ENCODE measurements at regions not wholly inside any gene's neighbourhood (a gene's known extent, or its start where the extent isn't known, plus 50 kb on each side); places are given as distances from the start of the nearest gene placed in this dataset.
A peak's percentile ranks its signal among the peaks of the same experiment; 100 is the strongest.
"Not testable (repeated sequence)": the region's sequence is repeated elsewhere in the genome, so short reads cannot be mapped to it uniquely, and the experiment has no call there.

DNA sequence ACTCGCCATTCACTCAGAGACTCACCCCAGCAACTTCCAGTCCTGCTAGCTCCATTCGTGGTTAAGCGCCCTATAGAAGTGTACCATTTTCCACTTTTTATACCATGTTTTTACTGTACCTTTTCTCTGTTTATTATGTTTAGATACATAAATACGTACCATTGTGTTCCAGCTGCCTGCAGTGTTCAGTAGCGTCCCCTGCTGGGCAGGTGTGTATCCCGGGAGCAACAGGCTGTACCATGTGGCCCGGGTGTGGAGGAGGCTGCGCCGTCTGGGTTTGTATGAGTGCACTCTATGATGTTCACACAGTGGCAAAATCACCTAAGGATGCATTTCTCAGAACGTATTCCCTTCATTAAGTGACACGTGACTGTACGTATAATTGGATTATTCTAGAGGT is 351.5 kb upstream of the FRG1 start:
- H3K36me3 Mint-ChIP-seq; H3K4me3 Mint-ChIP-seq; H3K27me3 ChIP-seq (ENCODE audit: control insufficient read depth in 2 of 2, insufficient read depth in 2 of 2, low read length in 2 of 2); H3K4me1 Mint-ChIP-seq; intact Hi-C loops (cut with micrococcal nuclease); ATAC-seq; H3K4me3 ChIP-seq (ENCODE audit: low read length); H3K27ac Mint-ChIP-seq; H3K27ac ChIP-seq (ENCODE audit: low read depth, low read length); H3K27me3 Mint-ChIP-seq; POLR2A ChIA-PET; H3K36me3 ChIP-seq (ENCODE audit: control insufficient read depth in 2 of 3, insufficient read depth in 3 of 3, low read length in 3 of 3); H3K9me3 ChIP-seq (ENCODE audit: control insufficient read depth in 2 of 3, low read length in 3 of 3); H3K4me1 ChIP-seq (ENCODE audit: control insufficient read depth in 2 of 2, insufficient read depth in 2 of 2, low read length in 2 of 2); DNase-seq; CTCF ChIA-PET: not testable (repeated sequence)
- H3K9me3 Mint-ChIP-seq, result peaks cover 0 to 17% (median 3%) of the 10 kb centered on the region in 11 donors

DNA sequence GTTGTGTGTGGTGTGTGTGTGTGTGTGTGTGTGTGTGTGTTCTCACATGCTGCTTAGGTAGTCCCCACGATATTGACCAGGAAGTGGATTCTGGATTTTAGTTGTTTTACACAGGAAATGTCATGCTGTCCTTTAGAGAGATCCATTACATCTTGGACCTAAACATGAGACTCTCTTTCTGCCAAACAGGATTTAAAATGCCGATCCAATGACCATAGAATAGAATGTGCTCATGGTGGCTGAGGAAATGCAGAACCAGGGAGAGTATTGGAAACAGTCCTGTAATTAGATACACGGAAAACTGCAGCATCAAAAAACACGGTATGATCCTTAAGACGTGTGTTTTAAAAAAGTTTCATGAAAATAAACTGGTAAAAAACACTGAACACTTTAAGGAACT is 347.8 kb upstream of the FRG1 start:
- Histone ChIP-seq H3K36me3 (ENCODE audit: control insufficient read depth in 2 of 3, insufficient read depth in 3 of 3, low read length in 3 of 3) (no peaks in the 10 kb centered on the region), H3K4me3 (ENCODE audit: low read length) (no peak overlapping the region), H3K27ac (ENCODE audit: low read depth, low read length) (no peak overlapping the region), H3K27me3 (ENCODE audit: control insufficient read depth in 2 of 2, insufficient read depth in 2 of 2, low read length in 2 of 2) (no peaks in the 10 kb centered on the region), H3K9me3 (ENCODE audit: control insufficient read depth in 2 of 3, low read length in 3 of 3) (no peaks in the 10 kb centered on the region), H3K4me1 (ENCODE audit: control insufficient read depth in 2 of 2, insufficient read depth in 2 of 2, low read length in 2 of 2) (no peaks in the 10 kb centered on the region)
- ATAC-seq (no peak), DNase-seq (no peak)
- intact Hi-C loops (cut with micrococcal nuclease), result no loop called here
- POLR2A ChIA-PET, result no interaction called here
- CTCF ChIA-PET, result no interaction called here
- H3K36me3 Mint-ChIP-seq, result no peaks in the 10 kb centered on the region
- peaks cover 0 to 10% (median 3%) of the 10 kb centered on the region in 11 donors for H3K9me3 Mint-ChIP-seq
- peaks cover 0 to 4% (median 0%) of the 10 kb centered on the region in 5 donors for H3K27me3 Mint-ChIP-seq
- no peak overlapping the region for H3K4me3 Mint-ChIP-seq
- no peak overlapping the region for H3K27ac Mint-ChIP-seq
- H3K4me1 Mint-ChIP-seq, result peaks cover 0 to 1% (median 0%) of the 10 kb centered on the region in 7 donors

DNA sequence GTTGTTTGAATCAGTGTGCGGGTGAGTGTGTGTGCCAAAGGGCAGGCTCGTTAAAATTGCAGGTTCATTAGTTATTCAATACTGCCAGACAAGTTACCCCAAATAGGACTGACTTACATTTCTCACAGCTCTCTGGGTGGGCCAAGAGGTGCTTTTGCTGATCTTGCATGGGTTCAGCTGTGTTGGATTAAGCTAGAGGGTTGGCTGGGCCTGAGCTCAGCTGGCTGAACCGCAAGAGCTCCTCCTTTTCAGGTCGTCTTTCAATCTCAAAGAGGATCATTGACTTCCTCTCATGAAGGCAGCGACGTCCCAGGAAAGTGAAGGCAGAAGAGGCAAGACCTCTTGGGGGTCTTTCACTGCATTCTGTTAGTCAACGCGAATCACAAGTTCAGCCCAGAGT is 343.3 kb upstream of the FRG1 start:
- H3K36me3 ChIP-seq (ENCODE audit: control insufficient read depth in 2 of 3, insufficient read depth in 3 of 3, low read length in 3 of 3), result no peaks in the 10 kb centered on the region
- no peak for ATAC-seq
- Mint-ChIP-seq H3K27me3 (peaks cover 0 to 5% (median 0%) of the 10 kb centered on the region in 5 donors), H3K9me3 (peaks cover 0 to 13% (median 4%) of the 10 kb centered on the region in 11 donors), H3K27ac (no peak overlapping the region), H3K4me3 (no peak overlapping the region), H3K4me1 (no peaks in the 10 kb centered on the region), H3K36me3 (no peaks in the 10 kb centered on the region)
- ChIA-PET CTCF (no interaction called here), POLR2A (no interaction called here)
- DNase-seq, result no peak
- H3K4me1 ChIP-seq (ENCODE audit: control insufficient read depth in 2 of 2, insufficient read depth in 2 of 2, low read length in 2 of 2), result no peaks in the 10 kb centered on the region
- intact Hi-C loops (cut with micrococcal nuclease), result no loop called here
- H3K9me3 ChIP-seq (ENCODE audit: control insufficient read depth in 2 of 3, low read length in 3 of 3), result no peaks in the 10 kb centered on the region
- no peak overlapping the region for H3K27ac ChIP-seq (ENCODE audit: low read depth, low read length)
- no peak overlapping the region for H3K4me3 ChIP-seq (ENCODE audit: low read length)
- H3K27me3 ChIP-seq (ENCODE audit: control insufficient read depth in 2 of 2, insufficient read depth in 2 of 2, low read length in 2 of 2), result no peaks in the 10 kb centered on the region

DNA sequence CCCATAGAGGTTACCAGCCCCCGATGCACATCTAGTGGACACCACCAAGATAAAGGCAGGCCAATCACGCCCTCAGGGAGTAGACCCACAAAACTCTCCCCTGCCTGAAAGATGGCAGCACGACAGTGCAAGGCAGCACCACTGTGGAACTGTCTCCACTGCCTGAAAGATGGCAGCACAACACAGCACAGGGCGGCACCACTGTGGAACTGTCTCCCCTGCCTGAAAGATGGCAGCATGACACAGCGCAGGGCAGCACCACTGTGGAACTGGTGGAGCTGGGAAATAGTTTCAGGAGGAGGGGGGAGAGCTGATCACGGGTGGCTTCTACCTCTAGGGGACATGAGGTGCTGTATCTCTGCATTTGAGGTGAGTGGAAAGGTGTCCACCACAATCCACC is 340.4 kb upstream of the FRG1 start:
- Mint-ChIP-seq H3K9me3 (peaks cover 0 to 10% (median 3%) of the 10 kb centered on the region in 11 donors), H3K27ac (no peak overlapping the region), H3K4me3 (no peak overlapping the region), H3K27me3 (peaks cover 0 to 5% (median 0%) of the 10 kb centered on the region in 5 donors), H3K36me3 (no peaks in the 10 kb centered on the region), H3K4me1 (no peaks in the 10 kb centered on the region)
- Histone ChIP-seq H3K4me3 (ENCODE audit: low read length) (no peak overlapping the region), H3K27ac (ENCODE audit: low read depth, low read length) (no peak overlapping the region), H3K36me3 (ENCODE audit: control insufficient read depth in 2 of 3, insufficient read depth in 3 of 3, low read length in 3 of 3) (no peaks in the 10 kb centered on the region), H3K9me3 (ENCODE audit: control insufficient read depth in 2 of 3, low read length in 3 of 3) (no peaks in the 10 kb centered on the region), H3K4me1 (ENCODE audit: control insufficient read depth in 2 of 2, insufficient read depth in 2 of 2, low read length in 2 of 2) (no peaks in the 10 kb centered on the region), H3K27me3 (ENCODE audit: control insufficient read depth in 2 of 2, insufficient read depth in 2 of 2, low read length in 2 of 2) (no peaks in the 10 kb centered on the region)
- POLR2A ChIA-PET, result no interaction called here
- ATAC-seq, result no peak
- no peak for DNase-seq
- CTCF ChIA-PET, result no interaction called here
- intact Hi-C loops (cut with micrococcal nuclease), result no loop called here

DNA sequence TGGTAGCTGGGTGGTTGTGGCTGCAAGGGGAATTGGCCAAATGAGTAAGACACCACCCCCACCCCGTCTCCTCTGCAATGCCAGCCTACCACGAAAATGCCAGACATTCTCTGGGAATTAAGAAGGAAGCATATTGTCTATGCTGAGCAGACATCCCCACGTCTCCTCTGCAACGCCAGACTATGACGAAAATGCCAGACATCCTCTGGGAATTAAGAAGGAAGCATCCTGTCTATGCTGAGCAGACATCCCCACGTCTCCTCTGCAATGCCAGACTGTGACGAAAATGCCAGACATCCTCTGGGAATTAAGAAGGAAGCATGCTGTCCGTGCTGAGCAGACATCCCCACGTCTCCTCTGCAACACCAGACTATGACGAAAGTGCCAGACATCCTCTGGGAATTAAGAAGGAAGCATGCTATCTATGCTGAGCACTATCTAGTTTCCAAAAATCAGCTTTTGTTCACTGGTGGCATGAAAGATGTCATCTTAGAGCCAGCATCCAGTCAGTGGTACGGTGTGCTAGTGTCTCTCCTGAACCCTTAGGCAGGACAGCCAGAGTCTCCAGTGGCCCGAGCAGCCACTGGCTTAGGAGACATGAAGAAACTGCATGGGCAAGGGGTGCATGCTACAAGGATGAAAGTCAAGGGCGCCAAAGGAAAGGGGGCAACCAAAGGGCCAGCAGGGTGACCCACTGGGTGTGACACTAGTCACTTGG is 339.8 kb upstream of the FRG1 start:
- Histone ChIP-seq H3K4me1 (ENCODE audit: control insufficient read depth in 2 of 2, insufficient read depth in 2 of 2, low read length in 2 of 2) (no peaks in the 10 kb centered on the region), H3K9me3 (ENCODE audit: control insufficient read depth in 2 of 3, low read length in 3 of 3) (no peaks in the 10 kb centered on the region), H3K27ac (ENCODE audit: low read depth, low read length) (no peak overlapping the region), H3K27me3 (ENCODE audit: control insufficient read depth in 2 of 2, insufficient read depth in 2 of 2, low read length in 2 of 2) (no peaks in the 10 kb centered on the region), H3K36me3 (ENCODE audit: control insufficient read depth in 2 of 3, insufficient read depth in 3 of 3, low read length in 3 of 3) (no peaks in the 10 kb centered on the region), H3K4me3 (ENCODE audit: low read length) (no peak overlapping the region)
- Mint-ChIP-seq H3K36me3 (no peaks in the 10 kb centered on the region), H3K9me3 (peaks cover 0 to 10% (median 3%) of the 10 kb centered on the region in 11 donors), H3K27ac (no peak overlapping the region), H3K4me1 (no peaks in the 10 kb centered on the region), H3K27me3 (peaks cover 0 to 5% (median 0%) of the 10 kb centered on the region in 5 donors), H3K4me3 (no peak overlapping the region)
- ChIA-PET CTCF (no interaction called here), POLR2A (no interaction called here)
- no peak for ATAC-seq
- no peak for DNase-seq
- intact Hi-C loops (cut with micrococcal nuclease), result no loop called here

DNA sequence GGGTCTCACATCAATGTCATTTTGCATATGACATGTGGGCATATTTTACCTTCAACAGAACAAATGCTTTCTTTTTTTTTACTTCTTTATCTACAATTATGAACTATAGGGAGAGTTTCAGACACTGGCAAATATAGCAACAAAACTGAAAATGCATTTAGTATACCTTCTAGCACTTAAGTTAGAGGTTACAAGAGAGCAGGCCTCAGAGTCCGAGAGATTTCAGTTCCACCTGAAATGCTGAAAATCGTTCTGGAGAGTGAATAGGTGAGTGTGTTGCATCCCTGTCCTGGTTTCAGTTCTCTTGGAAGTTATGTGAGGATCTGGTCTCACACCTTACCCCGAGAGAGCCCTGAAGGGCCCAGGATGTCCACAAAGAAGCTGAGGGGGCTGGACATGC is 337.8 kb upstream of the FRG1 start:
- H3K9me3 Mint-ChIP-seq; ATAC-seq; H3K9me3 ChIP-seq (ENCODE audit: control insufficient read depth in 2 of 3, low read length in 3 of 3); H3K36me3 ChIP-seq (ENCODE audit: control insufficient read depth in 2 of 3, insufficient read depth in 3 of 3, low read length in 3 of 3); intact Hi-C loops (cut with micrococcal nuclease); H3K4me3 Mint-ChIP-seq; H3K27me3 Mint-ChIP-seq; H3K4me3 ChIP-seq (ENCODE audit: low read length); H3K4me1 ChIP-seq (ENCODE audit: control insufficient read depth in 2 of 2, insufficient read depth in 2 of 2, low read length in 2 of 2); H3K27me3 ChIP-seq (ENCODE audit: control insufficient read depth in 2 of 2, insufficient read depth in 2 of 2, low read length in 2 of 2); H3K27ac ChIP-seq (ENCODE audit: low read depth, low read length); DNase-seq; CTCF ChIA-PET; H3K4me1 Mint-ChIP-seq; POLR2A ChIA-PET; H3K36me3 Mint-ChIP-seq; H3K27ac Mint-ChIP-seq: not testable (repeated sequence)

DNA sequence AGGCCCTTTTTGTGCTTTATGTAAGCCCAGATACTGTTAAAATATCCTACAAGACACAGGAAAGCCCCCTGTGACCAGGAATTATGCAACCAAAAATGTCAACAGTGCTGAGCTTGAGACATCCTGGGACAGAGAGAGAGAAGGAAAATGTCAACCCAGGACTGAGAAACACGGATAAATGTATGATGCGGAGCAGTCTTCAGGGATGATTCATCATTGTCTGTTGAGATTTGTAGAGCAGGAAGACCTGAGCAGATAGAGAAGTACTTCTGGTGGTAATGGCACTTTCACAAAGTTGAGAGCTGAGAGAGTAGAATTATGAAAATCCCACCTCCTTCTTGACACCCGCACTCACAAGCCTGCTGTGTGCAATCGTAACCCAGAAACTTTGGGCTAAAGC is 330.1 kb upstream of the FRG1 start:
- H3K4me3 ChIP-seq (ENCODE audit: low read length); intact Hi-C loops (cut with micrococcal nuclease); DNase-seq; H3K4me3 Mint-ChIP-seq; H3K27me3 Mint-ChIP-seq; CTCF ChIA-PET; H3K36me3 ChIP-seq (ENCODE audit: control insufficient read depth in 2 of 3, insufficient read depth in 3 of 3, low read length in 3 of 3); H3K27ac Mint-ChIP-seq; H3K27ac ChIP-seq (ENCODE audit: low read depth, low read length); H3K9me3 Mint-ChIP-seq; H3K36me3 Mint-ChIP-seq; H3K4me1 ChIP-seq (ENCODE audit: control insufficient read depth in 2 of 2, insufficient read depth in 2 of 2, low read length in 2 of 2); H3K9me3 ChIP-seq (ENCODE audit: control insufficient read depth in 2 of 3, low read length in 3 of 3); H3K27me3 ChIP-seq (ENCODE audit: control insufficient read depth in 2 of 2, insufficient read depth in 2 of 2, low read length in 2 of 2); POLR2A ChIA-PET; H3K4me1 Mint-ChIP-seq: not testable (repeated sequence)
- peak; percentile 54 for ATAC-seq
